ENCODE measurements at regions not wholly inside any gene's neighbourhood (a gene's known extent, or its start where the extent isn't known, plus 50 kb on each side); places are given as distances from the start of the nearest gene placed in this dataset.

GRCh38 chr2:59180111-59180510 lies 939.0 kb upstream of the FANCL start:
- Histone ChIP-seq H3K9ac (ENCODE audit: low read depth in 2 of 2, low read length in 2 of 2) (no peak overlapping the region), H3K27ac (no peak overlapping the region), H3K36me3 (no peaks in the 10 kb centered on the region), H3K4me1 (no peaks in the 10 kb centered on the region), H3K4me3 (no peak overlapping the region), H3K9me3 (no peaks in the 10 kb centered on the region), H3K27me3 (no peaks in the 10 kb centered on the region)
- intact Hi-C loops (cut with DNase I): no loop called here
- DNase-seq: no peak
- no peak for TF ChIP-seq CTCF (IDR thresholded peaks at IDR 0.05)

GRCh38 chr2:59177748-59178147 lies 936.6 kb upstream of the FANCL start:
- intact Hi-C loops (cut with DNase I): no loop called here
- H3K27me3 ChIP-seq: no peaks in the 10 kb centered on the region

DNA sequence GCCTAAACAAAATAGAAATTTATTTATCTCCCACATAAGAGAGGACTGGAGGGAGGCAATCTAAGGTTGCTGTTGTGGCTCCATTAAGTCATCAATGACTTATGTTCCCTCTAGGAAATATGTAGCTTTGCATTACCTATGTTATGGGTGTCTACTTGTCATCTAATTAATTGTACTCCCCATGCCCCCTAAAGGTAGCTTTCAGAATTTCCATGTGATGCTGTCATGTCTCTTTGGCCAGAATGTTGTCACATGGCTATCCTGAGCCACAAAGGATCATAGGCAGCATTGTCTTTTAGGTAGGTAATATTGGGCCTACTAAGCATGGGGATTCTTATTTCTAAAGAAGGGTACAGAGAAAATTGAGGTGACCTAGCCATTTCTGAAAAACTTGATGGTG lies 935.6 kb upstream of the FANCL start:
- H3K36me3 ChIP-seq: no peaks in the 10 kb centered on the region
- intact Hi-C loops (cut with DNase I): no loop called here
- H3K9me3 ChIP-seq: no peaks in the 10 kb centered on the region
- no peaks in the 10 kb centered on the region for H3K4me1 ChIP-seq
- TF ChIP-seq CTCF (IDR thresholded peaks at IDR 0.05): no peak
- no peak for DNase-seq
- no peaks in the 10 kb centered on the region for H3K27me3 ChIP-seq
- no peak overlapping the region for H3K9ac ChIP-seq (ENCODE audit: low read depth in 2 of 2, low read length in 2 of 2)
- no peak overlapping the region for H3K4me3 ChIP-seq
- H3K27ac ChIP-seq: no peak overlapping the region

More at GRCh38 chr2:59177748-59178147, 936.6 kb upstream of the FANCL start:
- H3K36me3 ChIP-seq: no peaks in the 10 kb centered on the region
- TF ChIP-seq CTCF (IDR thresholded peaks at IDR 0.05): no peak
- no peak overlapping the region for H3K9ac ChIP-seq (ENCODE audit: low read depth in 2 of 2, low read length in 2 of 2)
- no peak overlapping the region for H3K27ac ChIP-seq
- no peak overlapping the region for H3K4me3 ChIP-seq
- no peak for DNase-seq
- no peaks in the 10 kb centered on the region for H3K9me3 ChIP-seq
- no peaks in the 10 kb centered on the region for H3K4me1 ChIP-seq

DNA sequence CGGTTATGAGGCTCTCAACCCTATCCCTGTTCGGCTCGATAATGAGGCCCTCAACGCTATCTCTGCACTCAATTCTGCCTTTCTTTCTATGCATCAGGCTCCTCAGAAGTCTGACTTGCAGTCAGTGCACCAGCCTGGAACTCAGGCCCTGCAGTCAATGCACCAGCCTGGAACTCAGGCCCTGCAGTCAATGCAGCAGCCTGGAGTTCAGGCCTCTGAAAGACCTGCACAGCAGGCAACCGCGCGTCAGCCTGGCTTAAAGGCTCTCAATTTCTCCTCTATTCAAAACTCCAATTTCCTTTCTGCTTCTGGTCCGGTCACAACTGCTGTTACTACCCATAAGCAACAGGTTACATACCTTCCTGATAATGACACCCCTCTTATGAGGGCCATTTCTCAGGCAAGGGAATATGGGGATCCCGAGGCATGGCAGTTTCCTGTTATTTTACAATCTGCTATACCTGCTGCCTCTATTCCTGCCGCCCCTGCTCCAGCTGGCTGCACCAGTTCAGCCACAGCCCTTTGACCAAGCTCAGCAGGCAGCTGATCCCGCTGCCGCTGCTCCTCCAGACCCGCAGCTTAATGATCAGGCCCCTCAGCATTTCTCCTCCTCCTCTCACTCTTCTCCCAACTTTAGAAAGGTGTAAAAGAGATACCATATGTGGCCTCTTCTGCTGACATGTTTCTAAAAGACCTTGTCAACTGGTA lies 933.6 kb upstream of the FANCL start:
- DNase-seq: no peak
- Histone ChIP-seq H3K9ac (ENCODE audit: low read depth in 2 of 2, low read length in 2 of 2) (no peak overlapping the region), H3K27me3 (no peaks in the 10 kb centered on the region), H3K36me3 (no peaks in the 10 kb centered on the region), H3K4me3 (no peak overlapping the region), H3K9me3 (no peaks in the 10 kb centered on the region), H3K4me1 (no peaks in the 10 kb centered on the region), H3K27ac (no peak overlapping the region)
- no peak for TF ChIP-seq CTCF (IDR thresholded peaks at IDR 0.05)
- intact Hi-C loops (cut with DNase I): no loop called here

DNA sequence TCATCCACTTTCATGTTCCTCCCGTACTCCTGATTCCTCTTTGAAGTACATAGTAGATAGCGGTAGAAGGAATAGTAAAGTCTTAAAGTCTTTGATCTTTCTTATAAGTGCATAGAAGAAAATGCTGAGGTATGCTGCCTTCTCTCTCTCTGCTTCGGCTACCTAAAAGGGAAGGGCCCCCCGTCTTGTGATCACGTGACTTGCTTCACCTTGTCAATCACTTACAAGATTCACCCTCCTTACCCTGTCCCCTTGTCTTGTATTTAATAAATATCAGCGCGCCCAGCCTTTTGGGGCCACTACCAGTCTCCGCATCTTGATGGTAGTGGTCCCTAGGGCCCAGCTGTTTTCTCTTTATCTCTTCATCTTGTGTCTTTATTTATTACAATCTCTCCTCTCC lies 932.2 kb upstream of the FANCL start:
- Histone ChIP-seq H3K9me3 (no peaks in the 10 kb centered on the region), H3K4me3 (no peak overlapping the region), H3K9ac (ENCODE audit: low read depth in 2 of 2, low read length in 2 of 2) (no peak overlapping the region), H3K4me1 (no peaks in the 10 kb centered on the region), H3K27me3 (no peaks in the 10 kb centered on the region), H3K36me3 (no peaks in the 10 kb centered on the region), H3K27ac (no peak overlapping the region)
- intact Hi-C loops (cut with DNase I): no loop called here
- DNase-seq: no peak
- no peak for TF ChIP-seq CTCF (IDR thresholded peaks at IDR 0.05)
